HG03442 (cell line): ENCODE measurements at regions not wholly inside any gene's neighbourhood (a gene's known extent, or its start where the extent isn't known, plus 50 kb on each side); places are given as distances from the start of the nearest gene placed in this dataset.

Experiments
- ATAC-seq: cut with Tn5 transposase; IDR thresholded peaks from one replicate; pipeline ENCODE4 v1.9.1; 2021; ENCODE audit warnings: mild to moderate bottlenecking, moderate library complexity; ENCODE audit not compliant: unreplicated experiment

DNA sequence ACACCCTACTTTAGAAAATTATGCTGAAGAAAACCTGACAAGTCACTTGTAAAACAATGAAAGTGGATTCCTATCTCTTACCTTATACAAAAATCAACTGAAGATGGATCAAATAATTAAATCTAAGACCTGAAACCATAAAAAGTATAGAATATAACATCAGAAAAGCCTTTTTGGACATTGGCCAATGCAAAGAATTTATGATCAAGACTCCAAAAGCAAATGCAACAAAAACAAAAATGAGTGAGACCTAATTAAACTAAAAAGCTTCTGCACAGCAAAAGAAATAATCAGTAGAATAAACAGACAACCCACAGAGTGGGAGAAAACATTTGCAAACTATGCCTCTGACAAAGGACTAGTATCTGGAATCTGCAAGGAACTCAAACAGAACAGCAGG lies 303.0 kb upstream of the CDH9 start:
- ATAC-seq = no peak

DNA sequence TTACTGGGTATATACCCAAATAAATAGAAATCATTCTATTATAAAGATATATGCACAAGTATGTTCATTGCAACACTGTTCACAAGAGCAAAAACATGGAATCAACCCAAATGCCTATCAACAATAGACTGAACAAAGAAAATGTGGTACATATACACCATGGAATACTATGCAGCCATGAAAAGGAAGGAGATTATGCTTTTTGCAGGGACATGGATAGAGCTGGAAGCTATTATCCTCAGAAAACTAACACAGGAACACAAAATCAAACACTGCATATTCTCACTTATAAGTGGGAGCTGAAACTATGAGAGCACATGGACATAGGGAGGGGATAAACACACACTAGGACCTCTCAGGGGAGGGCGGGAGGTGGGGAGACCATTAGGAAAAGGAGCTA lies 298.4 kb upstream of the CDH9 start:
- ATAC-seq = no peak

DNA sequence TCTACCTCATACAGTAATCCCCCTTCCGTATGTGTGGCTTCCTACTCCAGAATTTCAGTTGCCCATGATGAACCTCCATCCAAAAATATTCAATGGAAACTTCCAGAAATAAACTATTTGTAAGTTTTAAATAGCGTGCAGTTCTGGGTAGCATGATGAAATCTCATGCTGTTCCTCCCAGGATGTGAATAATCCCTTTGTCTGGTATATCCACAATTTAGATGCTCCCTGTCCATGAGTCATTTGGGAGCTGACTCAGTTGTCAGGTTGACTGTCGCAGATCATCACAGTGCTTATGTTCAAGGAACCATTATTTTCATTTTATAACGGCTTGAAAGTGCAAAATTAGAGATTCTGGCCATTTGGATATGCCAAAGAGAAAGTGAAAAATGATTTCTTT lies 290.1 kb upstream of the CDH9 start:
- no peak for ATAC-seq

DNA sequence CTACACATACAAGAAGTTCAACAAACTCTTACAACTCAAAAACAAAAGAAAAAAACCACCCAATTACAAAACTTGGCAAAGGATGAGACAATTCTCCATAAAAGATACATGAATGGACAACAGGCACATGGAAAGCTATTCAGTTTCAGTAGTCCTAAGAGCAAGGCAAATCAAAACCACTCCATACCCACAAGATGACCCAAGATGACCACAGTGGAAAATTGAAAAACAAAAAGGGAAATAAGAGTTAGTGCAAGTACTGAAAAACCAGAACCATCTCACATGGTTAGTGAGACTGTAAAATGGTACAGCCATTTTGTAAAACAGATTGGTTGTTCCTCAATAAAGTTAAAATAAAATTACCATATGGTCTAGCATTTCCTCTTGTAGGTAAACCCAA lies 287.1 kb upstream of the CDH9 start:
- ATAC-seq = no peak

DNA sequence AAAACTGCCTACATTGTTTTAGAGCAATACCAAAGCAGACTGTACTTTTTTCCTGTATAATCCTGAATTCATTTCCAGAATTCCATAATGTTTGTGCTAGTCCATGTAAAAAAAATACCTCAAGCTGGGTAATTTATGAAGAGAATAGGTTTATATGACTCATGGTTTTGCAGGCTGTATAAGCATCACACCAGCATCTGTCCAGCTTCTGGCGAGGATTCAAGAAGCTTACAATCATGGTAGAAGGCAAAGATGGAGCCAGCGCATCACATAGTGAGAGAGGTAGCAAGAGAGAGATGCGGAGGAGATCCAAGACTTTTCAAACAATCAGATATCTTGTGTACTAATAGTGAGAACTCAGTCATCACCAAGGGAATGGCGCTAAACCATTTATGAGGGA lies 280.3 kb upstream of the CDH9 start:
- no peak for ATAC-seq

DNA sequence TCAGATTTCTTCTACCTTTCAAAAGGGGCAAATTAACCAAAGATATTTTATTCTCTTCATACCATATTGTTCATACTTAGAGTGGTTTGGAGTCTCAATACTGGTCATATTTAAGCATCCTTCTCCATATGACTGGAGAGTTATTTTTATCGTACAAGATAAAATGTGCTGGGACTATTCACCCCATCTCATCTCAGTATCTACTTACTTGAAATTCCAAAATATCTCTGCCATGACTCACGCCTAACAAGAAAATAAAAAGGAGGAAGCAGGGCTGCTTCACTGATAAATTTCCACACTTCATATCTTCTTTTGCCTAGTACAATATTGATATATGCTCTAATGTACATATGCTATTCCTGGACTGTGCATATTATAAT lies 277.9 kb upstream of the CDH9 start:
- no peak for ATAC-seq

DNA sequence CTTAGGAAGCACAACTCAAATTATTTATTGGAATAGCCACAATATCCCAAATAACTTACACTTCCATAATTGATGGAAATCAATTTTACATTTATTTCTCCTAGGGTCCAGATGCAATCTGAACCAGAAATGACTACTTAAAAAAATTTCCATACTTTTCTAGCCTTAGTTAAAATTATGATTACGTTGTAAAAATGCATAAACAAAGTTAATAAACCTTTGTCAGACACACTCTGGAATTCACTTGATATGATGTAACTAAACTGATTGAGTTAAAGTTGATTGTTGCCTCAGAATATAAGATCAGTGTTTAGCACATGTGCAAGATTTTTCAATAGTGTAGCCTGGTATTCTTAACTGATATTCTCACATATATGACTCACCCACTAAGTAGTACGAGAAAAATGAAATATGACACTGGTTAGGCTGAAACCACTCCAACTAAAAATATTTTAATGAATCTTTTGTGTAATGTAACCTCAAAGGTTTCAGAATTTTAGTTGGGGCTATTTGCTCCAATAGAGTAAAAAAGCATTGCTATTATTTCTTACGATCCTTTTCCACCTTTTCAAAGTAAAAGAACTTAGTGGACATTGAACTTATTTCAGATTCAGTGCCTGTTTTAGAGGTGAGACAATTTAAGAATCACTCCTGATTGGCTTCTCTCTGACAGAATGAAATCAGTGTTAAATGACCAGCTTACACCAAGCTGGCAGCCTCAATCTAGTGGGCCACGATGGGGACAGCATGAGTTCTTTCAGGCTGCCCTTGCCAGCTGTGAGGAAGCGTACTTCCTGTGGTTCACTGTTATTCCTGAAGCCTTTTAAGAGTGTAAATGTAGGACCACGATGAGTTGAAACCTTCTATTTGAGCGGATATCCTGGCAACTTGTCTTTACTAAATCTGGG lies 277.2 kb upstream of the CDH9 start:
- ATAC-seq = no peak

DNA sequence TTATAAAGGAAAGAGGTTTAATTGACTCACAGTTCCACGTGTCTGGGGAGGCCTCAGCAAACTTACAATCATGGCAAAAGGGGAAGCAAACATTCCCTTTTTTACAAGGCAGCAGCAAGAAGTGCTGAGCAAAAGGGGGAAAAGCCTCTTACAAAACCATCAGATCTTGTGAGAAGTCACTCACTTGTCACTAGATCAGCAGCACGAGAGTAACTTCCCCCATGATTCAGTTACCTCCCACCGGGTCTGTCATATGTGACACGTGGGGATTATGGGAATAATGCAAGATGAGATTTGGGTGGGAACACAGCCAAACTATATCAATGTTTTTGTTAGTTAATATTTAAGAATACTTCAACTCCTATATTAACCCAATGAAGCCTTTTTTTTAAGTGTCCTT lies 275.2 kb upstream of the CDH9 start:
- no peak for ATAC-seq

DNA sequence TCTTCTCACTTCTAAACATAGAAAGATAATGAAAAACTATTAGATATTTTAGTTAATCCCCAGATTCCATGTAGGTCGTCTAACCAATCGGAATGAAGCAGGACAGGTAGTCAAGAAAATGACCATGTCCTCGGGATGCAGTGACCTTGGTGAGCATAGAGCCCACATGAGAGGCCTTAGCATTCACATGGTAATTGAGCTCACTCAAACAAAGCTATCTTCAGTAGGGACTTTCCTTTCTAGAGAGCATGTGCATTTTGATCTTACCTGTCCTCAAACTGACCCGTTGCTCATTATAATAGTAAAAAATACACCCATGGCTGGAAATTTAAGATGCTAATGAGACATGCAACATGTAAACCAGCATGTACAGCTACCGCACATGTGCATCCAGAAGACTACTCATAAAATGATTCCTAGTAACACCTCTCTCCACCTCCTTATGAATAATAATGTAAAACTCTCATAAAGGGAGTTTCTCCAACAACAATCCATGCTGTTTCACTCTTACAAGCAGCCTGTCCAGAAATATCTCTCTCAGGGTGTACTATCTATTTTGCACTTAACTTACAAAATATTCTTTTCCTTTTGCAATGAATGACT lies 274.0 kb upstream of the CDH9 start:
- ATAC-seq = no peak

DNA sequence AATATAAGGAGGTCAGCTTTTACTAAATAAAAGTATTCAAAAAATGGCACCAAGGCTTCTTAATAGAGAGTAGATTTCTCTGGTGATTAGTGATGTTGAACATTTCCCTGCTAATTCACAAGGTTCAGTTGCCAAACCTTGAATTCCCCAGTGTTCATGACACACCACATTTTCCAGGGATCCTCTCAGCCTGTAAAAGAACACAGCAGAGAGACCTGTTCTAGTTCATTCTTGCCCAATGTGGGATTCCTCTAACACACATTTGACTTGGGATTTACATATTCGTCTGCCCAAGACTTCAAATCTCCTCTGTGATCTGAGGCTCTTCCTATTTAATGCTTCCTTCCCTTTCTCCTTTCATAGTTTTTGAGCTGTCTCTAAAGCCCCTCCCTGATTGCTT lies 273.2 kb upstream of the CDH9 start:
- no peak for ATAC-seq

DNA sequence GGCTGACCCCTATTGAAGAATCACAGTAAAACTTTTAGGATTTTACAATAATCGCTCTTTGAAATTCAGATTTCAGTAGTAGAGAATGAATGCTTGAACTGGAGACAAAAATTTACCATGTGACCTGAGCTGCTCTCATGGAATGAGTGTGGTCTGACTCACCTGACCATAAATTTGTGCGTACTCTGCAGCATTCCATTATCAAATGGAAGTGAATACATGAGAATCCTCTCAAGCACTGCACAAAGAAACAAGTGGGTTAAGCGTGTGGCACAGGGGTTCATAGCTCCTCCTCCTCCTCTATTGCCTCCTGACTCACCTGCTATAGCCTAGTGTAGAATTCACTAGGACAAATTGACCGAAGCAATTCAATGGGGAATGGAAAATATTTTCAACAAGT lies 269.8 kb upstream of the CDH9 start:
- ATAC-seq = no peak

DNA sequence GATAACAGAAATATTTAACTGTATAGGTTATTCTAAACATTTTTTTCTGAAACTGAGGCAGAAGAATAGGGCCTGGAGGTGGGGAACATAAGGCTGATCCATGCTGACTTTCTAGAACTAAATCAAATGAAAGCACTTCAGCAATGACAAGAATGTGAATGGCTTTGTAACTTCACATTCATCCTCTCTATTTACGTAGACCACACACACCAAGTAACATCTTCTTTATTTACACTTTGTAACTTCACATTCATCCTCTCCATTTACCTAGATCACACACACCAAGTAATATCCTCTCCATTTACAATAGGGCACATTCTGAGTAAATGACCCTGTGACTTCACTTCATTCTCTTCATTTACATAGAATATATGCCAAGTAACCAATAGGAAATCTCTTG lies 251.8 kb upstream of the CDH9 start:
- ATAC-seq = no peak

DNA sequence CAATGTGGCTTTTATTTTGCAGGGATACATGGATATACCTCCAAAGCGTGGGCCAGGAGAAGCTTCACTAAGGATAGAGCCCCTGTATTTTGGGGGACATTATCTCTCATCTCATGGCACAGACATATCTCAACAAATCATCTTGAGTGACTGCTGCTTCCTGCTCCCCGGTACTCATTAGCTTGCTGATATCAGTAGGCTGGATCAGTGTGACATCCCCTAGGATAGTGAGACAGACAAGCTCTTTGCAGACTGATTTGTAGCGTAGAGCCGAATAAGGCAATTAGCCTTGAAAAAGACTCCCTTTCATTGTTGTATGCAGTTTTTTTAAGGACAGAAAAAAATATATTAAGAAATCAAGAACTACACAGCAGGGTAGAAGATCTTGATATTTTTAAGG lies 237.7 kb upstream of the CDH9 start:
- no peak for ATAC-seq

DNA sequence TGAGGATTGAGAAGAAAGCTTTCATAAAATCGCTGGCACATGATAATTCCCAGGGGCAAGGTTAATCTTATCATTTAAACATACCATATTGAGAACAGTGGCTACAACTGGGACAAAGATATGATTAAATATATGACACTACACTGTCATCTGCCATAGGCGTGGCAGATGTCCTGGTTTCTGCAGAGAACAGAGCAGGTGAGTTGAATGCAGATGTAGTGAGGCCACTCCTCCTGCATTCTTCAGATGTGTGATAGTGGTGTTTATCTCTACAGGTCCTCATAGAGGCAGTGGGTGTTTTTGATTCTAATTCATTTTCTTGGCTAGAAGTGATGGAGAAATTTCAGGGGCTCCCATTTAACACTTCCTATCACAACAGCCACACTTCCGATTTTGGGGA lies 237.0 kb upstream of the CDH9 start:
- ATAC-seq = no peak

DNA sequence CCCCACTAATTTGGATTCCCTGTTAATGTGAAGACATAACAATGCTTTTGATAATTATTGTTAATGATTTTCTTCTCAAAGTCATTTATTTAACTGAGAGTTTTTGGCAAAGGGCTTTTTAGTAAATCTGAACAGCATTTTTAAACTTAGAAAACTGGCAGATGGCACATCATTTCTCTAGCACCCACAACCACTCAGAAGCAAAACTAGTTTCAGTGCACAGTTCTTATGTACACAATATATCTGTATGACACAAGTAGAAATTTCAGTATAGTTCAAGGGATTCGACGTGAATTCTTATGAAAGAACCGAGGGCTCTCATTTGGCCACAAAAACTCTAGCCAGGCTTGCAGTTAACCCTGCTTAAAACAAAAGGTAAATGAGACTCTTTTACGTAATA lies 231.4 kb upstream of the CDH9 start:
- no peak for ATAC-seq

DNA sequence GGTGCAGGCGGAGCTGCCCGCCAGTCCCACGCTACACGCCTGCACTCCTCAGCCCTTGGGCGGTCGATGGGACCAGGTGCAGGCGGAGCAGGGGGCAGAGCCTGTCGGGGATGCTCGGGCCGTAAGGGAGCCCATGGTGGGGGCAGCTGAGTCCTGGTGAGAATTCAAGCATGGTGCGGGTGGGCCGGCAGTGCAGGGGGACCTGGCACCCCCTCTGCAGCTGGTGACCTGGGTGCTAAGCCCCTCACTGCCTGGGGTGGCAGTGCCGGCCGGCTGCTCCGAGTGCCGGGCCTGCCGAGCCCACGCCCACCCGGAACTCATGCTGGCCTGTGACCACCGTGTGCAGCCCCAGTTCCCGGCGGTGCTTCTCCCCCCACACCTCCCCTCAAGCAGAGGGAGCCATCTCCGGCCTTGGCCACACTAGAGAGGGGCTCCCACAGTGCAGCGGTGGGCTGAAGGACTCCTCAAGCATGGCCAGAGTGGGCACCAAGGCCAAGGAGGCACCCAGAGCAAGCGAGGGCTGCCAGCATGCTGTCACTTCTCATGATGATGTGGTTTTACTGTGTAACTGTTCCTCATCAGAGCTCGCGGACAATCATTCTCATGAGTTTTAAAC lies 228.9 kb upstream of the CDH9 start:
- no peak for ATAC-seq

DNA sequence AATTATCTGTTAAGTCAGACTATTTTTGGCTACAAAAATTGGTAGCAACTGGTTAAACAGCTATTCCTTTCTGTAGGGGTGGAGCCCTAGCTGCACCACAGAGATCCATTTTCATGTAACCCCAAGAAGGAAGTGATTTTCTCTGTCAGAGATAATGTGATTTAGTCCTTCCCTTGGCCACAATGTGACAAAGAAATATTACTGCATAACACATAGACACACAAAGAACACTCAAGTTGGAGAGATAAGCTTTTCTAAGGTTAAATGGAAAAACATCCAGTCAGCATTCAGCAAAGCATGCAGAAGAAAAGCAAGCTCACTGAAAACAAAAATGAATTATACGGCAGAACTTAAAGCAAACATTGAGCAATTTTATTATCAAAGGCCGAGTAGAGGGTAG lies 227.8 kb upstream of the CDH9 start:
- no peak for ATAC-seq

DNA sequence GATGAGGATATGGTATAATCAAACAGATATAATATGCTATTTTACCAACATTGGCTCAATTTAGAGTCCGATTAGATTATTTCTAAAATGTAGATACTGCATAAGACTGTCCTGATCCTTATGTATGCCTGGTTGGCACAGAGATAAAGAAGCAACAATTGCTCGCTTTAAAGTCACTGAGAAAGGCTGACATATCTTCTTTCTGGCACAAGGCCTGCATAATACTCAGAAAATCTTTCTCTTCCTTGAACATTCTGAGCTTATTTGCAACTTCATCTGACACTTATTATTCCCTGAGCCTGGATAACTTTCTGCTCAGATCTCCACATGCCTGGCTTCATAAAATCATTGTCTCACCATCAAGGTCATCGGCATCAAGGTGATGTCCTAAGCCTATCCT lies 219.3 kb upstream of the CDH9 start:
- ATAC-seq = no peak

DNA sequence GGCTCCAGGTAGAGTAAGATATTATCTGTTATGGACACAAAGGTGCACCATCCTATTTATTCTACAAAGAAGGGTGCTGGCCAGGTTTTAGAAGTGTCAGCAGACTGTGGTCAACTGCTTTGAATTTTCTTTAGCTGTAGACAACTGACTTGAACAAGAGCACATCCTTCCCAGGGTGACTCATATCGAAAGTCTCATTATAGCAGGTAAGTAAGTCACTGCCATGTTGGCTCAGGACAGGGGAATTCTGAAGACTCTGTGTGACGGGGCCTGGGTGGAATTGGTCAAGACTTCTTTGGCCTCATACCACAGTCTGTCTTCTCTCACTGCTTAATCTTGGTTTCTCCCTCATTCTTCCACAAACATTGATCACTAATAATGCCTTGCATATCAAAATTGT lies 214.5 kb upstream of the CDH9 start:
- no peak for ATAC-seq

DNA sequence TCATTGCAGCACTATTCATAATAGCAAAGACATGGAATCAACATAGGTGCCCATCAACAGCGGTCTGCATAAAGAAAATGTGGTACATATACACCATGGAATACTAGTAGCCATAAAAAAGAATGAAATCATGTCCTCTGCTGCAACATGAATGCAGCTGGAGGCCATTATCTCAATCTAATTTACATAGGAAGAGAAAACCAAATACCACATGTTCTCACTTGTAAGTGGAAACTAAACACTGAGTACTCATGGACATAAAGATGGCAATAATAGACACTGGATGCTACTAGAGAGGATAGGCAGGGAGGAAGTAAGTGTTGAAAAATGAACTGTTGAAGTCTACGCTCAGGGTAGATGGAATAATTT lies 203.9 kb upstream of the CDH9 start:
- no peak for ATAC-seq

DNA sequence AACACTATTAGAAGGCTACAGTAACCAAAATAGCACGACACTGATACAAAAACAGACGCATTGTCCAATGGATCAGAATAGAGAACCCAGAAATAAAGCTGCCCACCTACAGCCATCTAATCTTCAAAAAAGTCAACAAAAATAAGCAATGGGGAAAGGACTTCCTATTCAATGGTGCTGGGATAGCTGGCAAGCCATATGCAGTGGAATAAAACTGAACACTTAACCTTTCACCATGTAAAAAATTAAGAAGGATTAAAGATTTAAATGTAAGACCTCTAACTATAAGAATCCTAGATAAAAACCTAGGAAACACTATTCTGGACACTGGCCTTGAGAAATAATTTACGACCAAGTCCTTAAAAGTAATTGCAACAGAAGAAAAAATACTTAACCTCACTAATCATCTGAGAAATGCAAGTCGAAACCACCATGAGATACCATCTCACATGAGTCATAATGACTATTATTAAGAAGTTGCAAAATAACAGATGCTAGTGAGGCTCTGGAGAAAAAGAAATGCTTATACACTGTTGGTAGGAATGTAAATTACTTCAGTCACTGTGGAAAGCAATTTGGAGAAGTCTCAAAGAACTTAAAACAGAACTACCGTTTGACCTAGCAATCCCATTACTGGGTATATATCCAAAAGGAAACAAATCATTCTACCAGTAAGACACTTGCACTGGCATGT lies 203.3 kb upstream of the CDH9 start:
- no peak for ATAC-seq

DNA sequence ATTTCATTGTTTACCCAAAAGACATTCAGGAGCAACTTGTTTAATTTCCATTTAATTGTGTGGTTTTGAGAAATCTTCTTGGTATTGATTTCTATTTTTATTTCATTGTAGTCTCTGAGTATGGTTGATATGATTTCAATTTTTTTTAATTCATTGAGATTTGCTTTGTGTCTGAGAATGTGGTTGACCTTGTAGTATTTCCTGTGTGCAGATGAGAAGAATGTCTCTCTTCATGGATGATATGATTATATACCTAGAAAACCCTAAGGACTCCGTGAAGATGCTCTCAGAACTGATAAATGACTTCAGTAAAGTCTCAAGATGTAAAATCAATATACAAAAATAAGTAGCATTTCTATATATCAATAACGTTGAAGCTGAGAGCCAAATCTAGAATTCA lies 202.4 kb upstream of the CDH9 start:
- ATAC-seq = no peak
